Left ventricle myocardium inferior (tissue), 1 donor: ENCODE measurements at regions not wholly inside any gene's neighbourhood (a gene's known extent, or its start where the extent isn't known, plus 50 kb on each side); places are given as distances from the start of the nearest gene placed in this dataset.
"Not testable (repeated sequence)": the region's sequence is repeated elsewhere in the genome, so short reads cannot be mapped to it uniquely, and the experiment has no call there.

ENCODE experiments used
- DNase-seq: peaks from one replicate; pipeline ENCODE4 v3.0.0-alpha.2; 2020
- H3K27ac ChIP-seq: fragments of 200-600 bp; replicated peaks from 2 replicates; pipeline ENCODE4 v1.8.0; 2021
- H3K27me3 ChIP-seq: fragments of 200-600 bp; 2 replicates; pipeline ENCODE4 v1.8.0; 2021; ENCODE audit warnings: low read depth
- H3K36me3 ChIP-seq: fragments of 200-600 bp; 2 replicates; pipeline ENCODE4 v1.8.0; 2021
- H3K4me1 ChIP-seq: fragments of 200-600 bp; 2 replicates; pipeline ENCODE4 v1.8.0; 2021
- H3K4me3 ChIP-seq: fragments of 200-600 bp; 2 replicates; pipeline ENCODE4 v1.8.0; 2021; ENCODE audit warnings: mild to moderate bottlenecking, moderate library complexity
- H3K9me3 ChIP-seq: fragments of 200-600 bp; replicated peaks from 2 replicates; pipeline ENCODE4 v1.8.0; 2021
- intact Hi-C: fragments of 100-400 bp; cut with micrococcal nuclease; formaldehyde crosslinking; loops from one replicate; pipeline ENCODE4 v1.11.0; 2022
- TF ChIP-seq, protein P1 (sequence below): fragments of 200-600 bp; IDR thresholded peaks from 2 replicates; pipeline ENCODE4 v1.8.0; 2021; ENCODE audit warnings: antibody characterized with exemption, mild to moderate bottlenecking, borderline replicate concordance
- donor health status: DM: no; HTN: yes; CAD: no; lungs with severe emphysema.

DNA sequence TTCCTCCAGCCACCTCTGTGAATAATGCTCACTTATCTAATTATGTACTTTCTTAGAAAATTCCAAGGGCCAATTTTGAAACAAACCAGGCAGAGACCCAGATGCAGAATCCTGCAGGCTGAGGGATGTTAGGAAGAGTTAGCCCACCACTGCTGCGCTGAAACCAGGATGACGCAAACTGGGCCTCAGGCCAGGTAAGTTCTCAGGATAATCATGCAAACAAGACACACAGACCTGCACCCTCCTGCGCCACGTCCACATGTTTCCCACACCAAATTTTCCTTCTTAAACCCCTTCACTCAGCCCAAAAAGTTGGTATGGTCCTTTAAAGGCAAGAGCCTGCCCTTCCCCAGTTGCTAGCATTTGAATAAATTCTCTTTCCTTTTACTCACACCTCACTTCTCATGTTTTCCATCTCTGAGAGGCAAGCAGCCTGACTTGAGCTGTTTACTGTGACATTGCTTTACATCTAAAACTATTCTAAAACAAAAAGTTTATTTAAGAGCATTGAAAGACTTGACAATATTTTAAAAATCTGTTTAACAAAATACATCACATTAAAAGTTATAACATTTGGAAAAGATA is 887.1 kb downstream of the LRRIQ3 start:
- H3K9me3 ChIP-seq = peaks cover 8% of the 10 kb centered on the region
- TF ChIP-seq, protein P1, sequence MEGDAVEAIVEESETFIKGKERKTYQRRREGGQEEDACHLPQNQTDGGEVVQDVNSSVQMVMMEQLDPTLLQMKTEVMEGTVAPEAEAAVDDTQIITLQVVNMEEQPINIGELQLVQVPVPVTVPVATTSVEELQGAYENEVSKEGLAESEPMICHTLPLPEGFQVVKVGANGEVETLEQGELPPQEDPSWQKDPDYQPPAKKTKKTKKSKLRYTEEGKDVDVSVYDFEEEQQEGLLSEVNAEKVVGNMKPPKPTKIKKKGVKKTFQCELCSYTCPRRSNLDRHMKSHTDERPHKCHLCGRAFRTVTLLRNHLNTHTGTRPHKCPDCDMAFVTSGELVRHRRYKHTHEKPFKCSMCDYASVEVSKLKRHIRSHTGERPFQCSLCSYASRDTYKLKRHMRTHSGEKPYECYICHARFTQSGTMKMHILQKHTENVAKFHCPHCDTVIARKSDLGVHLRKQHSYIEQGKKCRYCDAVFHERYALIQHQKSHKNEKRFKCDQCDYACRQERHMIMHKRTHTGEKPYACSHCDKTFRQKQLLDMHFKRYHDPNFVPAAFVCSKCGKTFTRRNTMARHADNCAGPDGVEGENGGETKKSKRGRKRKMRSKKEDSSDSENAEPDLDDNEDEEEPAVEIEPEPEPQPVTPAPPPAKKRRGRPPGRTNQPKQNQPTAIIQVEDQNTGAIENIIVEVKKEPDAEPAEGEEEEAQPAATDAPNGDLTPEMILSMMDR = no peak
- no peak for DNase-seq

DNA sequence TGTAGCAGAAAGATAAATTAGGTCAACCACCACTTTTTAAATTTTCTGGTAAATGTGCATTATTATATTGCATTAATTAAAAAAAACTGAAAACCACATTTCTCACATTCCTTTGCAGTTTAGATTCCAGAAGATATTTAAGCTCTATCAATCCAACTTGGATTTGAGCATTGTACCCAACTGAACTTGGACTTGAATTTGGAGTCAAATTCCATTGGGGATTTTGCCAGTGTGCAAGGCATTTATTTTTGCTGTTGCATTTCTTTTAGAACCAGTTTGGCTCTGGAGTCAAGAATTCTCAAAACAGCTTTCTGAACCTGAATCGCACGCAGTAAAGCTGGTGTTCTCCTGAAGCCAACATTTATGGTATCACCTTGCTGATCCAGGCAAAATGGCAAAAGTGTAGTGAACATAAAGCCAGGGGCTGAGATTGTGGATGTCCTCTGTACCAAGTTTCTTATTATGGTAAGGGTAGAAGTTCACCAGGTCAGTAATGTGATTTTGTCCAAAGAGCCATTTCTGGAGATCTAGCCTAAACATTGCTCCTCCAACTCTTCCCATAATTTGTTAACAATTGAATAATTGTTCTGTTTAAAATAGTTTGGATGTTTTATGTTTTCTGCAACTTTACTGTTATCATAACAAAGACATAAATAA is 890.9 kb downstream of the LRRIQ3 start:
- Histone ChIP-seq H3K9me3 (peaks cover 17% of the 10 kb centered on the region), H3K4me1 (no peaks in the 10 kb centered on the region), H3K4me3 (no peak overlapping the region), H3K27me3 (no peaks in the 10 kb centered on the region), H3K36me3 (no peaks in the 10 kb centered on the region), H3K27ac (no peak overlapping the region)
- intact Hi-C loops = no loop called here
- TF ChIP-seq, protein P1 = no peak
- DNase-seq = no peak

More for the DNA sequence above, 887.1 kb downstream of the LRRIQ3 start:
- intact Hi-C loops = no loop called here
- Histone ChIP-seq H3K4me3 (no peak overlapping the region), H3K27me3 (no peaks in the 10 kb centered on the region), H3K36me3 (no peaks in the 10 kb centered on the region), H3K4me1 (no peaks in the 10 kb centered on the region), H3K27ac (no peak overlapping the region)

DNA sequence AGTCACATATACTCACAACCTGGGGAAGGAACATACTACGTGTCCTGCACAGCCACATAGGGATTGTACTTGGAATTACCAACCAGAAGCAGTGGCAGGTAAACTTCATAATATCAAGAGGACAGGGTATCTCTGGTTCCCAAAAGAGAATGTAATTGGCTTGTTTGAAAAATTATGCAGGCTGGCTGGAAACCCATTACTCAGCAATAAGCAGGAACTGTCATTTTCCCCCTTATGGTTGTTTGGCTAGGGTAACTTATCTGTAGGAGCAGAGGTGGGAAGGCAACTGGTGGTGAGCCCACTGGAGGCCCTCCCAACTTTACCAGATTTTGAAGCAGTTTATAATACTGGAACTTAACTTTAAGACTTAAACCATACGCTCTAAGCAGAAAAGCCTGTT is 924.1 kb downstream of the LRRIQ3 start:
- intact Hi-C loops = no loop called here

DNA sequence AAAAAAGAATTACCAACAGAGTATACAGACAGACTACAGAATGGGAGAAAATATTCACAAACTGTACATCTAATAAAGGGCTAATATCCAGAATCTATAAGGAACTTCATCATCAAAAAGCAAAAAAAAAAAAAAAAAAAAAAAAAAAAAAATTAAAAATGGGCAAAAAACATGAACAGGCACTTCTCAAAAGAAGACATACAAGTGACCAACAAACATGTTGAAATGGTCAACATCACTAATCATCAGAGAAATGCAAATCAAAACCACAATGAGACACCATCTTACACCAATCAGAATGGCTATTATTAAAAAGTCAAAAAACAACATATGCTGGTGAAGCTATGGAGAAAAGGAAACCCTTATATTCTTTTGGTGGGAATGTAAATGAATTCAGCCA is 952.8 kb downstream of the LRRIQ3 start:
- peaks cover 66% of the 10 kb centered on the region for H3K9me3 ChIP-seq
- intact Hi-C loops, H3K36me3 ChIP-seq, H3K4me3 ChIP-seq, H3K4me1 ChIP-seq, DNase-seq, H3K27ac ChIP-seq, H3K27me3 ChIP-seq: not testable (repeated sequence)

More for the DNA sequence above, 924.1 kb downstream of the LRRIQ3 start:
- Histone ChIP-seq H3K27me3 (no peaks in the 10 kb centered on the region), H3K27ac (no peak overlapping the region), H3K36me3 (no peaks in the 10 kb centered on the region), H3K4me1 (no peaks in the 10 kb centered on the region), H3K4me3 (no peak overlapping the region), H3K9me3 (peaks cover 41% of the 10 kb centered on the region)
- TF ChIP-seq, protein P1 = no peak
- DNase-seq = no peak

DNA sequence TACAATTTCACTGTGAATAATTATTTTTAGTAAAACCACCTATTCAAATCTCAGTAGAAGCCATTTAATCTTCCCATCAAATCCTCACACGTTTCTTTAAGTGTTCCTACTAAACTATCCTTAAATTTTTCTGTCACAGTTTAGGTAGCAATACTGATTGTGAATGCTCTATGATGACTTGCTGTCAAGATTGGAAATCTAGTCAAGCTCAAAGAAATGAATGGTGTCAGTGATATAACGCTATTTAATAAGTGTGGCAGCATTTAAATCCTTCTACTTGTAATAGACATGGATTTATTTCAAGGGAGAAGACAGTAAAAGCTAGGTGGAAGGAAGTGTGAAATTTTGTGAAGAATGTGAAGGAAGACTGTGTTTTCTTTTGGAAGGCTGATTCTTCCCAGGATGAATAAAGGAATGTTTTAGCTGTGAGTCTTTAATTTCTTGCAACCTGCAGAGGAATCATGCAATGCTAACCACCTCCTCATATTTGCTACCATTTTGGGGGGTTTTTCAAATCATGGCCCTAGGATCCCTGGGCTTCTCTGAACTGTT is 936.7 kb upstream of the NEGR1 start:
- H3K27me3 ChIP-seq = no peaks in the 10 kb centered on the region
- no peak overlapping the region for H3K4me3 ChIP-seq
- intact Hi-C loops = no loop called here
- no peaks in the 10 kb centered on the region for H3K4me1 ChIP-seq
- TF ChIP-seq, protein P1 = no peak
- H3K27ac ChIP-seq = no peak overlapping the region
- no peak for DNase-seq
- H3K9me3 ChIP-seq = peaks cover 25% of the 10 kb centered on the region
- no peaks in the 10 kb centered on the region for H3K36me3 ChIP-seq
